ENCODE measurements at regions not wholly inside any gene's neighbourhood (a gene's known extent, or its start where the extent isn't known, plus 50 kb on each side); places are given as distances from the start of the nearest gene placed in this dataset.

DNA sequence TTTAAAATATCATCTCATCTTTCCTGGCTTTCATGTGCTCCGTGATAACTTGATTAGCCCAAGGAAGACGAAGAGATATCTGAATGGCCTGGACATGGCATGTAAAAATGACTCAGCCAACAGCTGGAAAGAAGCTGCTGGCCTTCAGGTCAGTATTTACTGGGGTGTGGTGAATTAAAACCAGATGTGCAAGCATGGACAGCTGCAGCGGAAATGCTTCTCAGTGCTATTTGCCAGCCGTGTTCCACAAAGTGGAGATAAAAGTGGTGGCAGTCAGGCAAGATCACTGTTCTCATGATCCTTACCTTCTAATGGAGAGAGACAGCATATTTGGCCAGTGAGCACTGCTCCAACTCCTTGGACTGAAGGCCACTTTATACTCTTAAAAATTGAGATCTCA, 203.1 kb upstream of the VSTM2A start:
- no peak for TF ChIP-seq CTCF (IDR thresholded peaks at IDR 0.05)
- no peak for TF ChIP-seq POLR2AphosphoS5 (IDR thresholded peaks at IDR 0.05)
- no peak for TF ChIP-seq POLR2A (IDR thresholded peaks at IDR 0.05)

Measured in prostate gland (tissue), 2 donors.